Activated CD4-positive, alpha-beta memory T cell treated with anti-CD3 and anti-CD28 coated beads, Interleukin-2, amount 10 ng/mL, durations not matched to agents 7 days and 5 days (primary cell): ENCODE measurements at regions not wholly inside any gene's neighbourhood (a gene's known extent, or its start where the extent isn't known, plus 50 kb on each side); places are given as distances from the start of the nearest gene placed in this dataset.
"Not testable (repeated sequence)": the region's sequence is repeated elsewhere in the genome, so short reads cannot be mapped to it uniquely, and the experiment has no call there.

ENCODE experiments used
- CTCF ChIA-PET: fragments of 350-600 bp; sonication (Branson Sonifier 250); formaldehyde crosslinking; loops from one replicate; lab custom pipeline; 2021; ENCODE audit warnings: antibody characterized with exemption, inconsistent platforms; lab: Charles Lee
- POLR2A ChIA-PET: fragments of 350-600 bp; sonication (Branson Sonifier 250); formaldehyde crosslinking; loops from one replicate; lab custom pipeline; 2021; ENCODE audit warnings: antibody characterized with exemption; lab: Charles Lee
- DNase-seq: peaks from one replicate; pipeline ENCODE4 v3.0.0-alpha.2; 2020
- H3K27ac Mint-ChIP-seq: one replicate; pipeline ENCODE4 v1.8.0; 2021; ENCODE audit warnings: mild to moderate bottlenecking, mixed read lengths
- H3K27me3 Mint-ChIP-seq: one replicate; pipeline ENCODE4 v1.8.0; 2021; ENCODE audit warnings: mixed read lengths
- H3K36me3 Mint-ChIP-seq: one replicate; pipeline ENCODE4 v1.8.0; 2021; ENCODE audit warnings: low read depth, mixed read lengths
- H3K4me1 Mint-ChIP-seq: one replicate; pipeline ENCODE4 v1.8.0; 2021; ENCODE audit warnings: mixed read lengths
- H3K4me3 Mint-ChIP-seq: one replicate; pipeline ENCODE4 v1.8.0; 2021; ENCODE audit warnings: mild to moderate bottlenecking, mixed read lengths
- H3K9me3 Mint-ChIP-seq: one replicate; pipeline ENCODE4 v1.8.0; 2021; ENCODE audit warnings: mixed read lengths

DNA sequence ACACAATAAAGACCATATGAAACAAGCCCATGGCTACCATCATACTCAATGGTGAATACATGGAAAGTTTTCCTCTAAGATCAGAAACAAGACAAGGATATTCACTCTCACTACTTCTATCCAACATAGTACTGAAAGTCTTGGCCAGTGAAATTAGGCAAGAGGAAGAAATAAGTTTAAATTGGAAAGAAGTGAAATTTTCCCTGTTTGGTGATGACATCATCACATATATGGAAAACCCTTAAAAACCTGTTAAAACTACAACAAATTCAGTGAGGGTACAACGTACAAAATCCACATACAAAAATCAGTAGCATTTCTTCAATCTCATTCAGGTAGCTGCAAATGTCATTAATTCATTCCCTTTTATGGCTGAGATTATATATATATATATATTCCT lies 164.0 kb upstream of the IRS4 start:
- ChIA-PET CTCF (no interaction called here), POLR2A (no interaction called here)
- Mint-ChIP-seq H3K4me3 (no peak overlapping the region), H3K36me3 (no peaks in the 10 kb centered on the region), H3K4me1 (no peaks in the 10 kb centered on the region), H3K27ac (no peak overlapping the region), H3K27me3 (no peaks in the 10 kb centered on the region), H3K9me3 (peaks cover 3% of the 10 kb centered on the region)
- DNase-seq: no peak

DNA sequence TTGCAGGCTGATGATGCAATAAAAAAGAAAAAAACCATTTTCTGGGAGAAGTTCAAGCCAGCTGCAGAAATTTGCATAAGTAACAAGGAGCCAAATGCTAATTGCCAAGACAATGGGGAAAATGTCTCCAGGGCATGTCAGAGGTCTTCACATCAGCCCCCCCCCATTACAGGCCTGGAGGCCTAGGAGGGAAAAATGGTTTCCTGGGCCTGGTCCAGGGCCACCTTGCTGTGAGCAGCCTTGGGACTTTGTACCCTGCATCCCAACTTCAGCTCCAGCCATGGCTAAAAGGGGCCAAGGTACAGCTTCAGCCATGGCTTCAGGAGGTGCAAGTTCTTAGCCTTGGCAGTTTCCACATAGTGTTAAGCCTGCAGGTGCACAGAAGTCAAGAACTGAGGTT lies 160.0 kb upstream of the IRS4 start:
- H3K4me3 Mint-ChIP-seq, CTCF ChIA-PET, H3K4me1 Mint-ChIP-seq, POLR2A ChIA-PET, H3K27ac Mint-ChIP-seq, DNase-seq, H3K27me3 Mint-ChIP-seq, H3K36me3 Mint-ChIP-seq, H3K9me3 Mint-ChIP-seq: not testable (repeated sequence)

DNA sequence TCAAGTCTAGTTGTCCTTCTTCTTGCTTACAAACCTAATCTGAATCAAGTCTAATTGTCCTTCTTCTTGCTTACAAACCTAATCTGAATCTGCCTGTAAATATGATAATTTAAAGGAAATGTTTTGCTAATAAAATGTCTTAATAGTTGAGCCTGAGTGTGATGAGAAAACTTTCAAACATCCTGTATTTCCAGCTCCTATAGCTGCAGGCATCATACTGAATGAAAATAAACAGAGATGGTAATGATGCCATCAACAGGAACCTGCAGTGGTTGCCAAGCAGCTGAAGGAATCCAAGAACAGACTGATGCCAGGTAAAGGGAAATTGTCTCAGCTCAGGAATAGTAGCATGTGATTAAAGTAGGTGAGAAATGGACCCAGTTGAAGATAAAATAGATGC lies 156.1 kb upstream of the IRS4 start:
- peaks cover 2% of the 10 kb centered on the region for H3K9me3 Mint-ChIP-seq
- H3K27ac Mint-ChIP-seq: no peak overlapping the region
- DNase-seq: no peak
- no peaks in the 10 kb centered on the region for H3K27me3 Mint-ChIP-seq
- no peaks in the 10 kb centered on the region for H3K4me1 Mint-ChIP-seq
- no peak overlapping the region for H3K4me3 Mint-ChIP-seq
- no peaks in the 10 kb centered on the region for H3K36me3 Mint-ChIP-seq
- POLR2A ChIA-PET: no interaction called here
- CTCF ChIA-PET: no interaction called here

DNA sequence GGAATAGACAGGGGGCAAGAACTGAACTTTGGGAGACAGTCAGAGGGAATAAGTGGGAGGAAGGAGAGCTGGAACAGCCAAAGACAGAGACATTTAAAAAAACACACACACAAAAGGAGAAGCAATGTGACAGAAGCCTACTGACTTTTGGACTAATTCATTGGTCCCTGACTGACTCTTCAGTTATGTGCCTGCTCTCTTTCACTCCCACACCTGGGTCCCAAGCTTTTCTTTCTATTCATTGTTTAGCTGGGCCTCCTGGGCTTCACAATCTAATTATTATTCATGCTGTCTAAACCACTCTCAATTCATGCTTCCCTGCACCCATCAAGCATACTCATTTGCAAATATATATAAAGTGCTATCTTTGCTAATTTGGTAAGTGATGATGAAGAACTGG lies 139.2 kb upstream of the IRS4 start:
- ChIA-PET CTCF (no interaction called here), POLR2A (no interaction called here)
- Mint-ChIP-seq H3K27ac (no peak overlapping the region), H3K4me1 (no peaks in the 10 kb centered on the region), H3K36me3 (no peaks in the 10 kb centered on the region), H3K4me3 (no peak overlapping the region), H3K9me3 (peaks cover 2% of the 10 kb centered on the region), H3K27me3 (no peaks in the 10 kb centered on the region)
- no peak for DNase-seq

DNA sequence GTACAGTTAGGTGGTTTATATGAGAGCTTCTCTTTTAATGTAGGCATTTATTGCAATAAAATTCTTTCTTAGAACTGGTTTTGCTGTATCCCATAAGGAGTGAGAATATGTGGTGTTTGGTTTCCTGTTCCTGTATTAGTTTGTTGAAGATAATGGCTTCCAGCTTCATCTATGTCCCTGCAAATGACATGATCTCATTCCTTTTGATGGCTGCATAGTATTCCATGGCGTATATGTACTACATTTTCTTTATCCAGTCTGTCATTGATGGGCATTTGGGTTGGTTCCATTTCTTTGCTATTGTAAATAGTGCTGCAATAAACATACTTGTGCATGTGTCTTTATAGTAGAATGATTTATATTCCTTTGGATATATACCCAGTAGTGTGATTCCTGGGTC lies 106.7 kb upstream of the IRS4 start:
- H3K27me3 Mint-ChIP-seq, DNase-seq, H3K9me3 Mint-ChIP-seq, H3K4me1 Mint-ChIP-seq, CTCF ChIA-PET, H3K36me3 Mint-ChIP-seq, H3K27ac Mint-ChIP-seq, POLR2A ChIA-PET, H3K4me3 Mint-ChIP-seq: not testable (repeated sequence)

DNA sequence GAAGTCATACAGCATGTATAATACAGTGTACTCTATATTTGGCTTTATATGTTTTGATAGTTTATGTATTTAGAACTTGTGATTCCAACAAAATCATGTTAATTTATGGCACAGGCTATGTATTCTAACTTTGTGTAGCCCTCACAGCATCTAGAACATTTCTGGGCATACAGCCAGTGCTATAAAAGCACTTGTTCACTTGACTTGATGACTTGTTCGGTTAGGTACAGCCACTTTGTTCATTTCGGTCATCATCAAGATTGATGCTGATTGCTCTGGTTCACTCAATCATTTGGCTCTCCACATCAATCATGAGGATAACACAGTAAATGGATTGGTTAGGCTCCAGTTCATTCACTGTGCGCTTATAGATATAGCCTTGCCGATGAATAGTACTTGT lies 97.6 kb upstream of the IRS4 start:
- Mint-ChIP-seq H3K27ac (no peak overlapping the region), H3K27me3 (no peaks in the 10 kb centered on the region), H3K4me1 (no peaks in the 10 kb centered on the region), H3K4me3 (no peak overlapping the region), H3K9me3 (peaks cover 2% of the 10 kb centered on the region), H3K36me3 (no peaks in the 10 kb centered on the region)
- DNase-seq: no peak
- ChIA-PET POLR2A (no interaction called here), CTCF (no interaction called here)

DNA sequence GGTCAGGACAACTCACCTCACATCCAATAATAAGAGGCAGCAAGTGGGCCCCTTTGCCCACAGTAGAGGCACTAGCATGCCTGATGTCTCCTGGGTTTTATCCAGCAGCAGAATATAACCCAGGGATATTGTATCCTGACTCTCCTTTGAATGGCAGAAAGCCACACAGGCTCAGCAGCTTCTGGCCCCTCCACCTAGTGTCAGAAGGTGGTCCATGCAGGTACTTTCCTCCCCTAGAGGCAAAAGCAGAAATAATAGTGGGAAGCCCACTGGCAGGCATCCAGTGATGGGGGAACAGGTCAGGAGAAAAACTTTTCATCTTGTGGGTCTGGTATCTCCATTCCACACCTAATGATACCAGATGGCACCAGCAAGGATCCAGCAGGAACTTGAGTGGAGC lies 75.5 kb upstream of the IRS4 start:
- Mint-ChIP-seq H3K27ac (no peak overlapping the region), H3K4me3 (no peak overlapping the region), H3K36me3 (no peaks in the 10 kb centered on the region), H3K9me3 (peaks cover 5% of the 10 kb centered on the region), H3K4me1 (no peaks in the 10 kb centered on the region), H3K27me3 (no peaks in the 10 kb centered on the region)
- no peak for DNase-seq
- ChIA-PET CTCF (no interaction called here), POLR2A (no interaction called here)

DNA sequence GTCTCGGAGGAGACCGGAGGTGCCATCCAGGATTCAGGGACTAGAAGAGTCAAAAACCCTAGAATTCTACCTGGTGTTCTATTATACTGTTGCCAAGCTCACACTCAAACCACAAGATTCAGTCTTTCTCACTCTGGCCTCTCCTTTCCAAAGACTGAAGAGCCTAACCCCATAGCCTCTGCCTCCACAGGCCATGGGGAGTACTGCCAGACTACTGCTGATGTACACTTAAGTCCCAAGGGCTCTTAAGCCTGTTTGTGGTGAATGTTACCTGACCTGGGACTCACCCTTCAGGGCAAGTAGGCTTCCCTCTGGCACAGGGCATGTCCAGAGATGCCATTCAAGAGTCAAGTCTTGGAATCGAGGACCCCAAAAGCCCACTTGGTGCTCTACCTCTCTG lies 58.9 kb upstream of the IRS4 start:
- Mint-ChIP-seq H3K9me3 (peaks cover 2% of the 10 kb centered on the region), H3K36me3 (no peaks in the 10 kb centered on the region), H3K27me3 (no peaks in the 10 kb centered on the region), H3K27ac (no peak overlapping the region), H3K4me1 (no peaks in the 10 kb centered on the region), H3K4me3 (no peak overlapping the region)
- ChIA-PET CTCF (no interaction called here), POLR2A (no interaction called here)
- DNase-seq: no peak
